ENCODE measurements at regions not wholly inside any gene's neighbourhood (a gene's known extent, or its start where the extent isn't known, plus 50 kb on each side); places are given as distances from the start of the nearest gene placed in this dataset.

DNA sequence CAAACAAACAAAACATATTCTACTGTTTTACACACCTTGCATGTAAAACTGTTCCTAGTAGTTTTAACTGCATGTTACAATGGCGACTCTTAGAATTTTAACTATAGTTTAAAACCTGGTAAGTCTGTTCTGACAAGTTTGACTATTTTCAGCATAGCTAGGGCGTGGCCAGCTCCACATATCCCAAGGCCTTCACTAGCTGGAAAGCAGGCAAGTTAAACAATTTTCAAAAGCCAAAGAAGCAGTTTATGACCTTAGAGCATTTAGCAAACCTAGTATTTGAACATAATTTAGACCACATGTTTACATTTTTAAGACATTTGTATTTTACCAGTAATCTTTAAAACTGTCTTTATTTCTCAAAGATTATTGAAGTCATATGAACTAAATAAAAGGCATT, 402.8 kb upstream of the SYT4 start:
- H3K4me1 ChIP-seq (ENCODE audit: insufficient read depth, low read length): peaks cover 3% of the 10 kb centered on the region
- H2AFZ ChIP-seq (ENCODE audit: low read depth, low read length): no peak overlapping the region
- H3K36me3 ChIP-seq (ENCODE audit: insufficient read depth, low read length): no peaks in the 10 kb centered on the region
- H3K9me3 ChIP-seq (ENCODE audit: low read length): no peaks in the 10 kb centered on the region
- H3K27me3 ChIP-seq (ENCODE audit: insufficient read depth, low read length): no peaks in the 10 kb centered on the region
- H3K4me3 ChIP-seq (ENCODE audit: low read length): no peak overlapping the region

DNA sequence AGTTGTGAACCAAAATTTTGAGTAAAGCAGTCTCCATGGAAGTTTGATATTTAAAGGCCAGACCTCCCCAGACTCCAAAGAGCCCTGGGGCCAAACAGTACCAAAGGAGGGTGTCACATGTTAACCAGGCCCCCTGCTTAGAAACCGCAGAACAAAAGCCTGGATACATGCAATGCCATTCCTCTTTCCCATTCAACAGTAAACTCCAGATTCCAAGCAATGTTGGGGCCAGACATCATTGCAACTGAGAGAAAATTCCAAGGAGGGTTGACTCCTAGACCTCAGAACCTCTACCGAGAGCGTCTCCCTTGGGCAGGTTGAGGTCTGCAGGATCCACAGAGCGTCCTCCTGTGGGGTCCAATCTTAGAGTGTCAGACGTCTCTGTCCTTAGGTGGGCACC, 404.4 kb upstream of the SYT4 start:
- H2AFZ ChIP-seq (ENCODE audit: low read depth, low read length): no peak overlapping the region
- H3K4me3 ChIP-seq (ENCODE audit: low read length): no peak overlapping the region
- no peaks in the 10 kb centered on the region for H3K27me3 ChIP-seq (ENCODE audit: insufficient read depth, low read length)
- peaks cover 3% of the 10 kb centered on the region for H3K4me1 ChIP-seq (ENCODE audit: insufficient read depth, low read length)
- no peaks in the 10 kb centered on the region for H3K9me3 ChIP-seq (ENCODE audit: low read length)
- no peaks in the 10 kb centered on the region for H3K36me3 ChIP-seq (ENCODE audit: insufficient read depth, low read length)

DNA sequence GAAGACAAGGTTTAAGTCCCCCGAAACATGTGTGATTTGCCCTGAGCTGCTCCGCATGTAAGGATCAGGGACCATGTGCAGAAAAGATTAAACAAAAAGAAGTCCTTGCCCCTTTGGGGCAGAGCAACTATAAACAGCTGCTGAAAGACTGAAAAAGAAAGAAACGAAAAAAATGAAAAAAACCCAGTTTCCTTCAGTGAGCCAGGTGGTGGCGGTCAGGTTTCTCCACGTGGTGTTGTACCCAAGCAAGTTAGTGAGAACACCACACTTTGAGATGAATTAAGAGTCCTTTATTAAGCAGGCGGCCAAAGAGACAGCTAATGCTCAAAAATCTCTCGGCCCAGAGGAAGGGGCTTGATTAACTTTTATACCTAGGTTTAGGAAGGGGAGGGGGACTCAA, 404.9 kb upstream of the SYT4 start:
- H3K27me3 ChIP-seq (ENCODE audit: insufficient read depth, low read length): no peaks in the 10 kb centered on the region
- no peaks in the 10 kb centered on the region for H3K36me3 ChIP-seq (ENCODE audit: insufficient read depth, low read length)
- H2AFZ ChIP-seq (ENCODE audit: low read depth, low read length): no peak overlapping the region
- peaks cover 3% of the 10 kb centered on the region for H3K4me1 ChIP-seq (ENCODE audit: insufficient read depth, low read length)
- no peak overlapping the region for H3K4me3 ChIP-seq (ENCODE audit: low read length)
- H3K9me3 ChIP-seq (ENCODE audit: low read length): no peaks in the 10 kb centered on the region

DNA sequence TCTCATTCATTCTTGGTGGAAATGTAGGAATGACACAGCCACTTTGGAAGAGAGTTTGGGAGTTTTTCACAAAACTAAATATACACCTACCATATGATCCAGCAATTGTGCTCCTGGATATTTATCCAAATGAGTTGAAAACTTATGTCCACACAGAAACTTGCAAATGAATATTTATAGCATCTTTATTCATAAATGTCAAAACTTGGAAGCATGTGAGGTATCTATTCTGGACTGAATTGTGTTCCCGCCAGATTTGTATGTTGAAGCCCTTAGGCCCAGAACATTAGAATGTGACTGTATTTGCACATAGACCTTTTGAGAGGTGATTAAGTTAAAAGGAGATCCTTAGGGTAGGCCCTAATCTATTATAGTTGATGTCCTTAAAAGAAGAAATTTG, 409.4 kb upstream of the SYT4 start:
- Histone ChIP-seq H3K4me1 (ENCODE audit: insufficient read depth, low read length) (peaks cover 2% of the 10 kb centered on the region), H3K4me3 (ENCODE audit: low read length) (no peak overlapping the region), H2AFZ (ENCODE audit: low read depth, low read length) (no peak overlapping the region), H3K9me3 (ENCODE audit: low read length) (no peaks in the 10 kb centered on the region), H3K27me3 (ENCODE audit: insufficient read depth, low read length) (no peaks in the 10 kb centered on the region), H3K36me3 (ENCODE audit: insufficient read depth, low read length) (no peaks in the 10 kb centered on the region)

DNA sequence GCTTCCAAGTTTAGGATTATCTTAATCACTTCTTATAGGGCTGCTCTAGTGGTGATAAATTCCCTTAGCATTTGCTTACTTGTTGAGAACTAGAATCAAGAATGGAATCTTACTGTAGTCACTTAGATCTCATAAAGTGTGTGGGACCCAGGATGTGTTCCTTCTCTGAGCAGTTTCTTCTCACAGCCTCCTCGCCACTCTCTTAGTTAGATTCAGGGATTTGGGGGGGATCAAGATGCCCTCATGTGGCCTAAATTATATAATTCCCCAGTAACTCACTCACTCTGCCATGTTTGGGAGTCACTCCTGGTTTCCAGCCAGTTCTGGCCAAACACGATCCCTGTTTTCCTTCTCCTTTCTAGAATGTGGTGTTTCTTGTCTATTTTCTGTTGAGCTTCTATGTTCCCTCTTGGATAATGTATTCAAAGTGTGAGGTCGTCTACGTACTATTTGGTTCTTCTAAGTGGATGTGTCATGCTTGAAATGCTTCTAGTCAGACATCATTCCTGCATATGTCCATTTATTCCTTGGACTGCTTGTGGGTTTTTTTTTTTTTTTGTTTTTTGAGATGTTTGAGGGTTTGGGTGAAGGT, 414.9 kb upstream of the SYT4 start:
- H3K27me3 ChIP-seq (ENCODE audit: insufficient read depth, low read length): no peaks in the 10 kb centered on the region
- no peak overlapping the region for H3K4me3 ChIP-seq (ENCODE audit: low read length)
- no peaks in the 10 kb centered on the region for H3K9me3 ChIP-seq (ENCODE audit: low read length)
- no peaks in the 10 kb centered on the region for H3K36me3 ChIP-seq (ENCODE audit: insufficient read depth, low read length)
- H2AFZ ChIP-seq (ENCODE audit: low read depth, low read length): no peak overlapping the region
- H3K4me1 ChIP-seq (ENCODE audit: insufficient read depth, low read length): no peaks in the 10 kb centered on the region

DNA sequence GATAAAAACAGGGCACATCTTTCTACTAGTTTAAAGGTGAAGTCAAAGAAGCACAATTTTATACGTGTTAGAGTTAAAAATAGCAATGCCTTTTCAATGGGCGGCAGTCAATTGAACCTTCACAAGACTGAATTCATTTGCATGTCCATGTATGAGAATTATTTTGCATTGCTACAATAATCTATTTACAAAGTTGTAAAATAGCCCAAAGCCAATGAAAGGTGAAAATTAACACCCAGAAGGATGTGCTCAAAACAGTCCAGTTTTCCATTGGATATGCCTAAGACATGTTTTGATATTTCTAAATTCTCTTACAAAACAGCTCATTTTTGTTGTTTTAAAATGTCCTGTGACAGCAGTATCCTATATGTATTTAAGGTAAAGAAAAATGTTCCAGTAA, 425.1 kb upstream of the SYT4 start:
- Histone ChIP-seq H3K4me3 (ENCODE audit: low read length) (no peak overlapping the region), H3K9me3 (ENCODE audit: low read length) (no peaks in the 10 kb centered on the region), H3K27me3 (ENCODE audit: insufficient read depth, low read length) (no peaks in the 10 kb centered on the region), H2AFZ (ENCODE audit: low read depth, low read length) (no peak overlapping the region), H3K36me3 (ENCODE audit: insufficient read depth, low read length) (no peaks in the 10 kb centered on the region), H3K4me1 (ENCODE audit: insufficient read depth, low read length) (peaks cover 4% of the 10 kb centered on the region)

DNA sequence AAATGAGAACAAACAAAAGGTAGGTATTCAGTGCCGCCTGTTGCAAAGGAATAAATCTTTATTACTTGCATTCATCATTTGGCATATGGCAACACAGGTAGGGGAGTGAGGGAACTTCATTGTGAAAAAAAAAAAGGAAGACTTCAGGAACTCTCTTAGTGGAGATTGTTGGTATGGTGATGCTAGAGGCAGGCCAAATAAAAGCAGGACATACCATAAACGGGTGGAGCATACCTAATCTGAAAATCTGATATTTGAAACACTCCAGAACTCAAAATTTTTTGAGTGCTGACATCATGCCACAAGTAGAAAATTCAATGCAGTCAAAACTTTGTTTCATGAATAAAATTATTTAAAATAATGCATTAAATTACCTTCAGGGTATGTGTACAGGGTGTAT, 425.8 kb upstream of the SYT4 start:
- Histone ChIP-seq H3K4me1 (ENCODE audit: insufficient read depth, low read length) (peaks cover 4% of the 10 kb centered on the region), H3K27me3 (ENCODE audit: insufficient read depth, low read length) (no peaks in the 10 kb centered on the region), H3K36me3 (ENCODE audit: insufficient read depth, low read length) (no peaks in the 10 kb centered on the region), H3K9me3 (ENCODE audit: low read length) (no peaks in the 10 kb centered on the region), H3K4me3 (ENCODE audit: low read length) (no peak overlapping the region), H2AFZ (ENCODE audit: low read depth, low read length) (no peak overlapping the region)

DNA sequence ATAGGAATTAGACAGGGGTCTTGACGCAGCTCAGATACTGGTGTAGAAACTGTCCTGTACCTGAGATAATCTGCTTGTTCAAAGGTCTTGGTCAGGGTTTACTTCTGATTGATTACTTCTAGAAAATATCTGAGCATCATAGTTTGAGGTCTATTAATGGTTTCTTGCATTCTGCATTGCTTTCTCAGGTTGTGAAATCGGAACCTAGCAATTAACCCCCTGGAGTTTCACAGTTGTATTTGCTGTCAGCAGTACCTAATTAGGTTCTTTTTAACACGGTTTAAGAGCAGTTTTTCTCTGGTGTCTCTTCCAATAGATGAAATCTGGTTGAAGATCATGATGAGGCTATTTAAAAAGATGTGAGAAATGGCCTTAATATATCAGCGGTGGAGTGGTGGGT, 428.6 kb upstream of the SYT4 start:
- no peaks in the 10 kb centered on the region for H3K27me3 ChIP-seq (ENCODE audit: insufficient read depth, low read length)
- no peak overlapping the region for H3K4me3 ChIP-seq (ENCODE audit: low read length)
- H2AFZ ChIP-seq (ENCODE audit: low read depth, low read length): no peak overlapping the region
- H3K36me3 ChIP-seq (ENCODE audit: insufficient read depth, low read length): no peaks in the 10 kb centered on the region
- H3K4me1 ChIP-seq (ENCODE audit: insufficient read depth, low read length): peaks cover 4% of the 10 kb centered on the region
- H3K9me3 ChIP-seq (ENCODE audit: low read length): no peaks in the 10 kb centered on the region

DNA sequence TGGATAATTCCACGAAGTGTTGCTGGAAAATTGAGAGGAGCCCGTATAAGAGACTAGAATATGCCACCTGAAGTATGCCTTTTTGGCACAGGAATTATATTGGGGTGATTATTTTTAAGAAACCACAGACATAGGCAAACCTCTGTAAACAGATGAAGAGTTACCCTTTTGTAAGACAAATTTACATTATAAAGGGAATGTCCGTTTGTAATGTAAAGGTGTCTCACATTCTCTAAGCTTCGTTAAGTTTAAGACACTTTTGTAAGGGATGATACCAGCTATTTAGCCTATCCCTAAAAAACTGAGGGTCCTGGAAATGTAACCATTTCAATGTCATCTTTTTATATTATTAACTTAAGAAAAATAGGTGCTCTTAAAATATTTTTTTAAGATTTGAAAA, 432.8 kb upstream of the SYT4 start:
- no peak overlapping the region for H2AFZ ChIP-seq (ENCODE audit: low read depth, low read length)
- H3K4me1 ChIP-seq (ENCODE audit: insufficient read depth, low read length): peaks cover 8% of the 10 kb centered on the region
- H3K9me3 ChIP-seq (ENCODE audit: low read length): no peaks in the 10 kb centered on the region
- no peaks in the 10 kb centered on the region for H3K36me3 ChIP-seq (ENCODE audit: insufficient read depth, low read length)
- no peaks in the 10 kb centered on the region for H3K27me3 ChIP-seq (ENCODE audit: insufficient read depth, low read length)
- H3K4me3 ChIP-seq (ENCODE audit: low read length): no peak overlapping the region

DNA sequence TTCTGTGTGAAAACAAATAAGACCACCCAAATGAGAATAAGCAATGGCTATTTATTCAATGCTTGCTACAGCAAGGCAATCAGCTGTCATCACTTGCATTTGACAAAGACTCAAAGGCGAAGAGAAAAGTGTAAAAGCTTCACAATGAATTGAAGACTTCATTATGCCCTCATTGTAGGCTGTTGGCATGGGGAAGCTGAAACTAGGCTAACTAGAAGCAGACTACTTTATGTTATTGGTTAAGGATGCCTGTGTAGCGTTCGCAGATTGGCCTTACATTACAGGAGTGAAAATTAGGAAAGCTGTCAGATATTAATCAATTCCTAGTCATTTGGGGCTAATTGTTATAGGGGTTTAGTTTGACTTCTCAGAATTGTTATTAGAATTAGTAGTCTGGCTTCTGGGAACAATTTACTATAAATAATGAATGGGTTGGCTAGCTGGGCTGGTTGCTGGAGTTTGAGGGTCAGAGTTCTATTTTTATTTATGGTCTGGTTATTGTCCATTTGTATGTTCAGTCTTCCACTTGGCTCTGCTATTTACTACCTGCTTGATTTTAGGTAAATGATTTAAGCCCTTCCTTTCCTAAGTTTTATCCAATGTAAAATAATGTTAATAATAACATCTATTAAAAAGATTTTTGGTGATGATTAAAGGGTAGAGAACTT, 437.2 kb upstream of the SYT4 start:
- H3K4me1 ChIP-seq (ENCODE audit: insufficient read depth, low read length): peaks cover 14% of the 10 kb centered on the region
- H3K27me3 ChIP-seq (ENCODE audit: insufficient read depth, low read length): no peaks in the 10 kb centered on the region
- H3K9me3 ChIP-seq (ENCODE audit: low read length): no peaks in the 10 kb centered on the region
- no peak overlapping the region for H3K4me3 ChIP-seq (ENCODE audit: low read length)
- H3K36me3 ChIP-seq (ENCODE audit: insufficient read depth, low read length): no peaks in the 10 kb centered on the region
- H2AFZ ChIP-seq (ENCODE audit: low read depth, low read length): no peak overlapping the region

DNA sequence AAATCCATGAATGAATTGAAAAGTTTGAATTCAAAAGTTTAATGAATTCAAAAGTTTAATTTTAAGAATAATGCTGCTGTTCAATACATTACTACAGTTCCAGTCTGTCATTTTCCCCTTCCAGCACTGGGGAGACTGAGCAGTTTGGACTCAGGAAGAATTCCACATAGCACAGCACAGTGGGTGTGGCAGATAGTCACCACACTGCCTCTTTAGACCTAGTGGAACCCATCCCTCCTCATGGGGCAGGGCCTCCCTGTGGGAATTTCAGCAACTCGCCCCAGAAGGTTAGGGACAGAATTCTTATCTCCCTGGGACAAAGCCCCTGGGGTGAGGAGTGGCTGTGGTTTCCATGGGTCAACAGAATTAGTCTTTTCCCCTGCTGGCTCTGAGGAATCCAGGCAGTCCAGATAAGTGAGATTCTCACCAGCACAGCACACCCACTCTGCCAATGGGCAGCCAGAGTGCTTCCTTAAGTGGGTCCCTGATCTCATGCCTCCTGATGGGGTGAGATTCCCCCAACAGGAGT, 442.0 kb upstream of the SYT4 start:
- Histone ChIP-seq H2AFZ (ENCODE audit: low read depth, low read length) (no peak overlapping the region), H3K36me3 (ENCODE audit: insufficient read depth, low read length) (no peaks in the 10 kb centered on the region), H3K4me3 (ENCODE audit: low read length) (no peak overlapping the region), H3K9me3 (ENCODE audit: low read length) (no peaks in the 10 kb centered on the region), H3K4me1 (ENCODE audit: insufficient read depth, low read length) (peaks cover 12% of the 10 kb centered on the region), H3K27me3 (ENCODE audit: insufficient read depth, low read length) (no peaks in the 10 kb centered on the region)

DNA sequence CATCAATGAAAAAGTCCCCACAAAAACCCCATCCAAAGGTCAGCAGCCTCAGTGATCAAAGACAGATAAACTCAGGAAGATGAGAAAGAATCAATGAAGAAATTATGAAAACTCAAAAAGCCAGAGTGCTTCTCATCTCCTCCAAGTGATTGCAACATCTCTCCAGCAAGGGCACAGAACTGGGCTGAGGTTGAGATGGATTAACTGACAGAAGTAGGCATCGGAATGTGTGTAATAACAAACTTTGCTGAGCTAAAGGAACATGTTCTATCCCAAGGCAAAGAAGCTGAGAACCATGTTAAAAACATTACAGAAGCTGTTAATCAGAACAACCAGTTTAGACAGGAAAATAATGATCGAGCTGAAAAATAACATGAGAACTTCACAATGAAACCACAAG, 442.8 kb upstream of the SYT4 start:
- Histone ChIP-seq H3K4me1 (ENCODE audit: insufficient read depth, low read length) (peaks cover 6% of the 10 kb centered on the region), H3K27me3 (ENCODE audit: insufficient read depth, low read length) (no peaks in the 10 kb centered on the region), H2AFZ (ENCODE audit: low read depth, low read length) (peak overlapping the region; percentile 23), H3K9me3 (ENCODE audit: low read length) (no peaks in the 10 kb centered on the region), H3K4me3 (ENCODE audit: low read length) (no peak overlapping the region), H3K36me3 (ENCODE audit: insufficient read depth, low read length) (no peaks in the 10 kb centered on the region)

DNA sequence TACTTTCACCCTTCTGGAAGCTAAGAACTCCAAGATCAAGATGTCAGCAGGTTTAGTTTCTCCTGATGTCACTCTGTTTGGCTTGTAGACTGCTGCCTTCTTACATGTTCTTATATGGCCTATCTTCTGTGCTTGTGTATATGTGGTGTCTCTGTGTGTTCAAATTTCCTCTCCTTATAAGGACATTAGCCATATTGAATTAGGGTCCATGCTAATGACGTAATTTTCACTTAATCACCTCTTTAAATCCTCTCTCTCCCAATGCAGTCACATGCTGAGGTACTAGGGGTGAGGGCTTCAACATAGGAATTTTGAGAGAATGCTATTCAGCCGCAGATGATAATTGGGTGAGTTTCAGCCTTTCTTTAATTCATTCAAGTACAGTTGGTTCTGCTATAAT, 458.3 kb upstream of the SYT4 start:
- H3K4me1 ChIP-seq (ENCODE audit: insufficient read depth, low read length): no peaks in the 10 kb centered on the region
- no peak overlapping the region for H3K4me3 ChIP-seq (ENCODE audit: low read length)
- no peak overlapping the region for H2AFZ ChIP-seq (ENCODE audit: low read depth, low read length)
- H3K9me3 ChIP-seq (ENCODE audit: low read length): no peaks in the 10 kb centered on the region
- no peaks in the 10 kb centered on the region for H3K27me3 ChIP-seq (ENCODE audit: insufficient read depth, low read length)
- no peaks in the 10 kb centered on the region for H3K36me3 ChIP-seq (ENCODE audit: insufficient read depth, low read length)
